ENCODE measurements at regions not wholly inside any gene's neighbourhood (a gene's known extent, or its start where the extent isn't known, plus 50 kb on each side); places are given as distances from the start of the nearest gene placed in this dataset.

DNA sequence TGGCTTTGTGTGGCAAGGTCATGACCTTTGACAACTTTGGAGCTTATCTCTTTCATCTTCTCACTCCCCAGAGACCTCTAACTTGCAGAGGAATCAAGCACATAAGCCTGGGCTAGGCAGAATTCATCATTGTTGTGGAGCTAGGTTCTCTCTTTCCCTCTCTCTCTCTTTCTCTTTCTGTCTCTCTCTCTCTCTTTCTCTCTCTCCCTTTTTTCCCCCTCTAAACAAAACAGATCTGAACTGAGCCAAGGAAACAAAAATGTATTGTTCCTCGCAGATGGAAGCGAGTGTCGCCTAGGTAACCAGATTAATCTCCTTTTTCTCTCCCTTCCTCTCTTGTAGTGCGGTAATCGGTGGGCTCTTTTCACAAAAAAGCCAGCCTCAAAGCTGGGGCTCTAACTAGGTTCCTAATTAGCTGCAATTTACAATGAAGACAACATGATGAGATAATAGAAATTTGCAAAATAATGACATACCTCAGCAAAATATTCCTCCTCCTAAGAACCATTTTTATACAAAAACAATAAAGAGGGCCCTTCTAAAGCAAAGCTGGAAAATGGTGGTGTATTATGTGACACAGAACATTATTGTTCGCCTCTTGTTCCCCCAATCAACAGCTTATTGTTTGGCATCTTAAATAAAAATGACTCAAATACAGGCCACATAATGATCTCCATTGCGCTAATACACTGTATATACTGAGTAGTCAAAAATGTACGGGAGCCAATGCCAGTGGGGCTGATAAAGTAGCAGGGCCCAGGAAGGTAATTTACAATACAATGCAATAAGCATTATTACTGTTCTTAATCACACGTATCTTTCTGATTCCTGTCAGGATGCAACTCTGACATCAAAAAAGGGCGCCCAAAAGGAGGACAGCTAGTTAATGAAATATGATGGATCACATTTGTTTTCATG, 65.7 kb upstream of the SOX5 start:
- no peak for FAIRE-seq
- intact Hi-C loops (cut with DNase I) = no loop called here
- Histone ChIP-seq H3K4me3 (ENCODE audit: low read length in 3 of 3) (no peak overlapping the region), H3K27ac (ENCODE audit: low read depth in 2 of 2, low read length in 2 of 2) (no peak overlapping the region), H3K9me3 (ENCODE audit: control insufficient read depth in 2 of 3, insufficient read depth in 1 of 3, low read length in 3 of 3) (no peaks in the 10 kb centered on the region), H3K9ac (ENCODE audit: low read length in 3 of 3) (no peak overlapping the region), H3K36me3 (ENCODE audit: control insufficient read depth in 2 of 3, insufficient read depth in 3 of 3, low read length in 3 of 3) (no peaks in the 10 kb centered on the region), H3K27me3 (ENCODE audit: control insufficient read depth, insufficient read depth, low read length) (no peaks in the 10 kb centered on the region), H3K4me1 (ENCODE audit: control insufficient read depth in 2 of 3, insufficient read depth in 2 of 3, low read depth in 1 of 3, low read length in 3 of 3) (no peaks in the 10 kb centered on the region)
- DNase-seq = no peak
- no peak for TF ChIP-seq CTCF (IDR thresholded peaks at IDR 0.05; ENCODE audit: borderline replicate concordance, extremely low read depth, insufficient read depth)

- intact Hi-C loops (cut with DNase I) = no loop called here
- H3K4me3 ChIP-seq (ENCODE audit: low read length in 3 of 3) = no peak overlapping the region
- TF ChIP-seq CTCF (IDR thresholded peaks at IDR 0.05; ENCODE audit: borderline replicate concordance, extremely low read depth, insufficient read depth) = no peak
- H3K27me3 ChIP-seq (ENCODE audit: control insufficient read depth, insufficient read depth, low read length) = no peaks in the 10 kb centered on the region
- no peaks in the 10 kb centered on the region for H3K9me3 ChIP-seq (ENCODE audit: control insufficient read depth in 2 of 3, insufficient read depth in 1 of 3, low read length in 3 of 3)
- no peak overlapping the region for H3K27ac ChIP-seq (ENCODE audit: low read depth in 2 of 2, low read length in 2 of 2)
- FAIRE-seq = no peak
- no peak overlapping the region for H3K9ac ChIP-seq (ENCODE audit: low read length in 3 of 3)
- no peaks in the 10 kb centered on the region for H3K36me3 ChIP-seq (ENCODE audit: control insufficient read depth in 2 of 3, insufficient read depth in 3 of 3, low read length in 3 of 3)
- DNase-seq = no peak
- no peaks in the 10 kb centered on the region for H3K4me1 ChIP-seq (ENCODE audit: control insufficient read depth in 2 of 3, insufficient read depth in 2 of 3, low read depth in 1 of 3, low read length in 3 of 3)
Measured at GRCh38 chr12:24014240-24014639, 64.8 kb upstream of the SOX5 start.

DNA sequence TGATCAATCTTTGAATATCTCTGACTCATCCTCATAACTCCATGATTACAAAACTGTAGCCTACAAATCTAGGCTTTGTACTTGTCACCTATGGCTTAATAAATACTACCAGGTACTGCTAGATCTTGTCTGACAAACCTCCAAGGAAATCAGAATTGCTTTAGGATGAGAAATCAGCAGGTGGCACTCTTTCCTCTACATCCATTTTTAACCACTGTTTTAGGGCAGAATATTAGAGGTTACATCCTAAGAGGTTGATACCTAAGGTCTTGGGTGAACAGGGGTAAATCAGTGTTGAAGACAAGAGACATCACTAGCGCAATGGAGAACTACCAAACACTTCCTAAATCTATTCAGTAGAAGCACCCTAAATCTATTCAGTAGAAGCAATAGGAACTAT, 63.1 kb upstream of the SOX5 start:
- no peaks in the 10 kb centered on the region for H3K27me3 ChIP-seq (ENCODE audit: control insufficient read depth, insufficient read depth, low read length)
- no peaks in the 10 kb centered on the region for H3K4me1 ChIP-seq (ENCODE audit: control insufficient read depth in 2 of 3, insufficient read depth in 2 of 3, low read depth in 1 of 3, low read length in 3 of 3)
- intact Hi-C loops (cut with DNase I) = no loop called here
- H3K9me3 ChIP-seq (ENCODE audit: control insufficient read depth in 2 of 3, insufficient read depth in 1 of 3, low read length in 3 of 3) = no peaks in the 10 kb centered on the region
- H3K9ac ChIP-seq (ENCODE audit: low read length in 3 of 3) = no peak overlapping the region
- no peak for FAIRE-seq
- no peak overlapping the region for H3K27ac ChIP-seq (ENCODE audit: low read depth in 2 of 2, low read length in 2 of 2)
- peak; percentile 16 for TF ChIP-seq CTCF (IDR thresholded peaks at IDR 0.05; ENCODE audit: borderline replicate concordance, extremely low read depth, insufficient read depth)
- no peak overlapping the region for H3K4me3 ChIP-seq (ENCODE audit: low read length in 3 of 3)
- no peak for DNase-seq
- no peaks in the 10 kb centered on the region for H3K36me3 ChIP-seq (ENCODE audit: control insufficient read depth in 2 of 3, insufficient read depth in 3 of 3, low read length in 3 of 3)

Data from kidney (tissue), 13 donors.